Liver (tissue), 3 donors: ENCODE measurements at regions not wholly inside any gene's neighbourhood (a gene's known extent, or its start where the extent isn't known, plus 50 kb on each side); places are given as distances from the start of the nearest gene placed in this dataset.

Experiments used
- ATF3 ChIP-seq: IDR thresholded peaks from 2 replicates; pipeline ENCODE4 v1.6.1; 2016; ENCODE audit warnings: antibody characterized with exemption
- CTCF ChIP-seq: fragments of 150-350 bp; IDR thresholded peaks from 2 replicates; pipeline ENCODE4 v1.5.1; 2017; ENCODE audit warnings: improper control_type of control experiment, low read depth, low read length; ENCODE audit not compliant: missing input control
- EGR1 ChIP-seq, 2 donors: IDR thresholded peaks; 2 replicates each; pipeline ENCODE4 v1.6.1; 2016 to 2018; ENCODE audit warnings: antibody characterized with exemption in 2 of 2, low read depth in 2 of 2
- GABPA ChIP-seq, 2 donors: IDR thresholded peaks in 1 of 2; conservative IDR thresholded peaks in 1 of 2; 2 replicates each; pipeline ENCODE4 v1.6.1; 2016; ENCODE audit warnings: antibody characterized with exemption in 2 of 2, mild to moderate bottlenecking in 1 of 2, moderate library complexity in 1 of 2
- HNF4G ChIP-seq: IDR thresholded peaks from 2 replicates; pipeline ENCODE4 v1.6.1; 2016; ENCODE audit warnings: antibody characterized with exemption
- NR2F2 ChIP-seq: IDR thresholded peaks from 2 replicates; pipeline ENCODE4 v1.6.1; 2016; ENCODE audit warnings: antibody characterized with exemption
- TAF1 ChIP-seq: conservative IDR thresholded peaks from 2 replicates; pipeline ENCODE4 v1.6.1; 2016; ENCODE audit warnings: antibody characterized with exemption, mild to moderate bottlenecking
- donor health status: healthy.
- donor health status: healthy.

GRCh38 chr20:57767441-57767840 is 57.6 kb upstream of the PMEPA1 start:
- TF ChIP-seq CTCF, result no peak
- no peak for TF ChIP-seq NR2F2
- no peak for TF ChIP-seq HNF4G
- TF ChIP-seq TAF1, result no peak
- TF ChIP-seq EGR1 (IDR thresholded peaks at IDR 0.05; ENCODE audit: low read depth in 2 of 2), result no peak
- no peak for TF ChIP-seq ATF3
- no peak for TF ChIP-seq GABPA (IDR thresholded peaks at IDR 0.05 in 1 of 2, conservative IDR thresholded peaks at IDR 0.05 in 1 of 2)
